Right lobe of liver (tissue), 4 donors: ENCODE measurements at regions not wholly inside any gene's neighbourhood (a gene's known extent, or its start where the extent isn't known, plus 50 kb on each side); places are given as distances from the start of the nearest gene placed in this dataset.

Source experiments
- POLR2A ChIP-seq: fragments of 450-650 bp; IDR thresholded peaks from one replicate; pipeline ENCODE4 v1.6.1; 2017; ENCODE audit warnings: antibody characterized with exemption, mild to moderate bottlenecking
- TF ChIP-seq, protein P1 (sequence below), 4 donors: fragments of 200-600 bp in 3 of 4; fragments of 450-650 bp in 1 of 4; IDR thresholded peaks; one replicate each; pipeline versions ENCODE4 v1.5.1 to v1.8.0; 2016 to 2022; ENCODE audit warnings: antibody characterized with exemption in 4 of 4, mild to moderate bottlenecking in 2 of 4
- donor health status: DM: no; HTN: no; CAD: no.
- donor health status: DM: no; HTN: no; CAD: no.
- donor health status: DM: no; HTN: yes; CAD: no.

DNA sequence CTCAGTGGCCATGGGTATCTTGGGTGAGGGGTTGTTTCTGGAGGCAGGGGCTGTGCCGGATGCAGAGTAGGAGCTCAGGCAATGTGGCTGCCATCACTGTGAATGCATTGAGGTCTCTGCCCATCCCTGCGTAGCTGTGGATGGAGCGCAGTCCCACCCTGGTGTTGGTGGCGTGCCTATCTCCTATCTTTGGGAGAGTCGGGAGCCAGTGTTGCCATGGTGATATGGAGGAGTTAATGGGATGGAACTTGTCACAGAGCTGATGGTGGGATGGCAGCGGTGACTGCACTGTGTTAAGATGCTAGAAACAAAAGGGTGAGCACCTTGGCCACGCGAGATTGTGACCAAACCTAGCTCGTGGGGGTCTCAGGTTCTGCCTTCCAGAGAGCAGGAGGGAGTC is 197.3 kb downstream of the MELK start:
- TF ChIP-seq, protein P1, sequence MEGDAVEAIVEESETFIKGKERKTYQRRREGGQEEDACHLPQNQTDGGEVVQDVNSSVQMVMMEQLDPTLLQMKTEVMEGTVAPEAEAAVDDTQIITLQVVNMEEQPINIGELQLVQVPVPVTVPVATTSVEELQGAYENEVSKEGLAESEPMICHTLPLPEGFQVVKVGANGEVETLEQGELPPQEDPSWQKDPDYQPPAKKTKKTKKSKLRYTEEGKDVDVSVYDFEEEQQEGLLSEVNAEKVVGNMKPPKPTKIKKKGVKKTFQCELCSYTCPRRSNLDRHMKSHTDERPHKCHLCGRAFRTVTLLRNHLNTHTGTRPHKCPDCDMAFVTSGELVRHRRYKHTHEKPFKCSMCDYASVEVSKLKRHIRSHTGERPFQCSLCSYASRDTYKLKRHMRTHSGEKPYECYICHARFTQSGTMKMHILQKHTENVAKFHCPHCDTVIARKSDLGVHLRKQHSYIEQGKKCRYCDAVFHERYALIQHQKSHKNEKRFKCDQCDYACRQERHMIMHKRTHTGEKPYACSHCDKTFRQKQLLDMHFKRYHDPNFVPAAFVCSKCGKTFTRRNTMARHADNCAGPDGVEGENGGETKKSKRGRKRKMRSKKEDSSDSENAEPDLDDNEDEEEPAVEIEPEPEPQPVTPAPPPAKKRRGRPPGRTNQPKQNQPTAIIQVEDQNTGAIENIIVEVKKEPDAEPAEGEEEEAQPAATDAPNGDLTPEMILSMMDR (IDR thresholded peaks at IDR 0.05), result no peak
- no peak for TF ChIP-seq POLR2A
